GM11168 (cell line): ENCODE measurements at regions not wholly inside any gene's neighbourhood (a gene's known extent, or its start where the extent isn't known, plus 50 kb on each side); places are given as distances from the start of the nearest gene placed in this dataset.

Experiments
- in situ Hi-C: fragments of 300-500 bp; cut with MboI; formaldehyde crosslinking; loops from one replicate; pipeline ENCODE4 v1.12.0; 2022; ENCODE audit warnings: low sequenced_read_pairs; ENCODE audit not compliant: unreplicated experiment

- in situ Hi-C loops, result loop anchor here (5.0 kb wide), 1 partner anchor 41 kb away; no protein-coding TSS in a partner anchor
These were observed 299.9 kb downstream of the UACA start for GRCh38 chr15:70463453-70463834.

- in situ Hi-C loops, result loop anchor here (5.0 kb wide), 1 partner anchor 40 kb away; no protein-coding TSS in a partner anchor
These were observed 301.4 kb downstream of the UACA start for GRCh38 chr15:70461992-70462391.

GRCh38 chr15:70461017-70461416, 302.3 kb downstream of the UACA start:
- in situ Hi-C loops, result loop anchor here (5.0 kb wide), 1 partner anchor 39 kb away; no protein-coding TSS in a partner anchor

- in situ Hi-C loops, result no loop called here
These were observed 304.0 kb downstream of the UACA start for GRCh38 chr15:70459312-70459711.

- in situ Hi-C loops, result no loop called here
These were observed 309.6 kb downstream of the UACA start for GRCh38 chr15:70453766-70454165.

GRCh38 chr15:70453238-70453637, 310.1 kb downstream of the UACA start:
- in situ Hi-C loops, result no loop called here

- in situ Hi-C loops, result no loop called here
These were observed 311.3 kb downstream of the UACA start for GRCh38 chr15:70451821-70452653.

GRCh38 chr15:70450142-70450443, 313.3 kb downstream of the UACA start:
- in situ Hi-C loops, result no loop called here

GRCh38 chr15:70449311-70450141, 313.8 kb downstream of the UACA start:
- in situ Hi-C loops, result no loop called here

GRCh38 chr15:70447928-70448698, 315.2 kb downstream of the UACA start:
- in situ Hi-C loops, result no loop called here

- in situ Hi-C loops, result no loop called here
These were observed 315.8 kb downstream of the UACA start for GRCh38 chr15:70447521-70447920.

GRCh38 chr15:70447081-70447480, 316.3 kb downstream of the UACA start:
- in situ Hi-C loops, result no loop called here

GRCh38 chr15:70443486-70444273, 319.7 kb downstream of the UACA start:
- in situ Hi-C loops, result no loop called here

- in situ Hi-C loops, result no loop called here
These were observed 320.6 kb downstream of the UACA start for GRCh38 chr15:70442616-70443321.

- in situ Hi-C loops, result no loop called here
These were observed 321.1 kb downstream of the UACA start for GRCh38 chr15:70442211-70442610.

- in situ Hi-C loops, result no loop called here
These were observed 322.8 kb downstream of the UACA start for GRCh38 chr15:70440416-70441138.

GRCh38 chr15:70439880-70440279, 323.5 kb downstream of the UACA start:
- in situ Hi-C loops, result no loop called here

GRCh38 chr15:70439304-70439877, 324.0 kb downstream of the UACA start:
- in situ Hi-C loops, result no loop called here
